T follicular helper cell (primary cell): ENCODE measurements at regions not wholly inside any gene's neighbourhood (a gene's known extent, or its start where the extent isn't known, plus 50 kb on each side); places are given as distances from the start of the nearest gene placed in this dataset.

Source experiments
- DNase-seq: peaks from one replicate; pipeline ENCODE4 v3.0.0-alpha.2; 2020; ENCODE audit warnings: low read depth

DNA sequence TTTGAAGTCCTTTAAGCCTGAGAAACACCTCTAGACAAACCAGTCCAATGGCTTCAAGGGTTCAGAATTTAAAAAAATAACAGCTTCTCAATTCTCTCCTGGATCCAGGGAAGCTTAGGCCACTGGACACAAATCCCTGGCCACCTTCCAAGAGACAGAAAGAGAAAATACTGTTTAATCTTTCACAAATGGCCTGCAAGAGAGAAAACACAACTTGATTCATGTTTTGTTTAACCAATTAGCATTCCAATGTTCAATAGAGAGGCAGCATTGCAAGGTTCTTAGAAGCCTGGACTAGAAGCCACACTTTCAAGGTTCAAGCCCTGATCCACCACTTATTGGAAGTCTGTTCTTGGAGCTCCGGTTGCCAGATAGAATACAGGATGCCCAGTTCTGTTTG lies 109.0 kb upstream of the PARD3B start:
- no peak for DNase-seq

DNA sequence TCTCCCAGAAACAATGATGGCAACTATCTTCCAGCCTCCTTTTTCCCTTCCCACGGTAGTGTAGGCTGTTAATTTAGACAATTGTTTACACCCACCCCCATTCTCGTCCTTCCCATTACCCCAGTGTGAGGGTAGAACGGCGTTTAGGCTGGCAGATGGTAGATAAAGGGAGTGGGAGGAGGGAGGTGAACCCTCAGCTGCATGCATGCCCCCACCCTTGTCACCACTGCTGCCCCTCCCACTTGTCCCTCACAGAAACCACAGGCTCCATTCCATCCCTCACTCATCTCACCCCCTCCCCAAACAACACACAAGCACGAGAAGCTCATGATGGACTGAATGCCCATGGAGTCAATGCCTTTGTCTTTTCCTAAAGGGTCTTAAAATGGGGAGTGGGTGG lies 107.9 kb upstream of the PARD3B start:
- DNase-seq = no peak

- no peak for DNase-seq
Measured at GRCh38 chr2:204437815-204438756, 107.2 kb upstream of the PARD3B start.

- no peak for DNase-seq
Measured at GRCh38 chr2:204441316-204441715, 104.0 kb upstream of the PARD3B start.

- no peak for DNase-seq
Measured at GRCh38 chr2:204445149-204445548, 100.1 kb upstream of the PARD3B start.

GRCh38 chr2:204447722-204448121 lies 97.6 kb upstream of the PARD3B start:
- no peak for DNase-seq

DNA sequence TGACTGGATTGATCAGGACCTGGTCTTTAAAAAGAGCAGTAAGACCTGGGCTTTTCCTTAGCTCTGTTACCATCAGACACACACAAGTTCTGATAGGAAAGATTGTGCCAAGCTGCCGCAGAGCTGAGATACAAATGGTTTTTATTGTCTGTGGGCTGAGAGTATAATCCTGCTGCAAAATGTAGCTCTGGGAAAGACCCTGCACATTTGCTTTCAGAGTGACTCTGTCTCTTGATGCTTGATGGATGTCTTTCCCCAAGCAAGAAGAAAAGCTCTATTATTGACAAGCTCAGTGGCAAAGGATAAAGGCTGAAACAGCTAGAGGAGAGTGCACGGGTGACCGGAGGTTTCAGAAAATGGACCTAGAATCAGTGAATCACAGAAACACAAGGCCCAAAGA lies 95.3 kb upstream of the PARD3B start:
- no peak for DNase-seq

- no peak for DNase-seq
Measured at GRCh38 chr2:204451766-204452165, 93.5 kb upstream of the PARD3B start.

GRCh38 chr2:204452464-204453023 lies 92.7 kb upstream of the PARD3B start:
- DNase-seq = no peak

DNA sequence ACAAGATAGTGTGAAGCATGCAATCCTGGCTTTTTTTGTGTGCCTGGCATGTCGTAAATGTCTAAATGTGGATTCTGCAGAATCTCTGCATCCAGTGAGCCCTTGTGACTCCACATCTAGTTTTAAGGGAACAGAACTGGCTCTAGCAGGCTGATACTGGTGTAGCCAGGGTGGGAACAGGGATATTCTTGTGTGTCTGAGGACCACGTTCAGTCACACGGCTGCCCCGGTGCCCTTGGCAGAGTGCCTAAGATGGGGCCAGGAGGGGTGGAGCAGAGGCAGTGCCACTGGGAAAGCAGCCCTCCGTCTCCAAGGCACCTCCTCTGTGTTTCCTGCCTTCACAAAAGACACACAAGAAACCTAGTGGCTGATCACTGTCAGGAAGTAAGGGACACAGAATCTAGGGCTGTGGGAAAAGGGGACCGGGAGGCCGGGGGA lies 91.5 kb upstream of the PARD3B start:
- no peak for DNase-seq

- DNase-seq = no peak
Measured at GRCh38 chr2:204454672-204455380, 90.4 kb upstream of the PARD3B start.

GRCh38 chr2:204468746-204469429 lies 76.4 kb upstream of the PARD3B start:
- no peak for DNase-seq

DNA sequence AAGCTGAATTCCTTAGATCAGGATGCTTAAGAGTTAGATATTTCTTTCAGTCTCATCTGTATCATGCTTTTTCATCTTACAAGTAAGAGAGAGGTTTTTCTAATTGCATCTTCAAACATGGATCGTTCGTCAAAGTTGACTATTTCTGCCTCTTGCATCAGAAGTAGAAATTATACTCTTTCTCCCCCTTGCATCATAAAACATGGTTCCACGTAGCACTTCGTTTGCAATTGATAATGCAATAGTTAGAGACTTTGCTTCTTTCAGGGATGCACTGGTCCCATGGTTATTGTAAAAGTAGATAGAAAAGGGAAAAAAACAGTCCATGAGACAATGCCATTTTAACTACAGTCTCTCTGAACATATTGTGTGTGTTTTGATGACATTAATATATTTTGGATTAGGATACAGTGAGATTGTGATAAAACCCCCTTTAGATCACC lies 75.1 kb upstream of the PARD3B start:
- DNase-seq = no peak

- no peak for DNase-seq
Measured at GRCh38 chr2:204470621-204471196, 74.6 kb upstream of the PARD3B start.

GRCh38 chr2:204472375-204472774 lies 72.9 kb upstream of the PARD3B start:
- no peak for DNase-seq

- no peak for DNase-seq
Measured at GRCh38 chr2:204473224-204473623, 72.1 kb upstream of the PARD3B start.

DNA sequence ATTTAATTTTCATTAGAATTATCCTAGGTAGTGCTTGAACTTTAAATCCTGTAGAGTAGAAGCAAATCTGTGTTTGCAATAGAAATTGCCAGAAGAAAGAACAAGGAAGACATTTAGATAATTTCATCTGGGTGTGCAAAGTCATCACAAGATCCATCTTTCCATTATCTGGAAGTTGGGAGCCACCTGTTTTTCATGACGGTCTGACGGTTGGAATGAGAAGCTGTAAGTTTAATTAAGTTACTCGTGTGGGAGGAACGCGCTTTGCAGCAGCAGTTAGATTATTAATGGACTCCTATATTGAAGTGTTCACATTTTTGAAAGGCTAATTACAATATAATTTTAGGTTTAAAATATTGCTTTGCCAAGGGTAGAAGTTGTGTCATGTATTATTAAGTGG lies 69.9 kb upstream of the PARD3B start:
- DNase-seq = no peak

GRCh38 chr2:204477358-204477950 lies 67.8 kb upstream of the PARD3B start:
- DNase-seq = no peak

- no peak for DNase-seq
Measured at GRCh38 chr2:204479557-204479956, 65.7 kb upstream of the PARD3B start.

GRCh38 chr2:204480676-204481075 lies 64.6 kb upstream of the PARD3B start:
- DNase-seq = no peak

DNA sequence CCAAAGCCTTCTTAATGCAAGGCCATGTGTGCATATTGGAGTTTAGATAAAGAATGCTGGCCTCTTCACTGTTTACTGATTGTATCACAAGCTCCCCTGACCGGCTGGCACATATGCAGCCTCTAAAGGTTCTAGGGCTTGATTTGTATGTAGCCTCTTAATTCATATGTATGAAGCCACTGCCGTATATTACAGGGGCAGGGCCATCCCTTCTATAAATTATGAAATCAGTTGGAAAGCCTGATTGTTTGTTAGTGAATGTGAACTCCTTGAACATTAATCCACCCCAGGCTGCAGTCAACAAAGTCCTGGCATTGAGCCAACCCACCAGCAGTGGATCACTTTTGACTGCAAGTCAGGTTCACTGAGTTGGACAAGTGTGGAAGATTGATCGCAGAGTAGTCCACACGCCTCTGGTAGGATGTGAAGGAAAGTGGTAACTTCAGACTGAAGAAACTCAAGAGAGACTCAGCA lies 61.6 kb upstream of the PARD3B start:
- DNase-seq = no peak
